GM21528 (cell line): ENCODE measurements at regions not wholly inside any gene's neighbourhood (a gene's known extent, or its start where the extent isn't known, plus 50 kb on each side); places are given as distances from the start of the nearest gene placed in this dataset.

Experiments
- ATAC-seq: cut with Tn5 transposase; IDR thresholded peaks from one replicate; pipeline ENCODE4 v1.9.1; 2021; ENCODE audit warnings: mild to moderate bottlenecking, moderate library complexity; ENCODE audit not compliant: unreplicated experiment, low FRiP score

GRCh38 chr1:181416268-181416860 is 67.0 kb upstream of the CACNA1E start:
- no peak for ATAC-seq

GRCh38 chr1:181417915-181418314 is 65.4 kb upstream of the CACNA1E start:
- ATAC-seq: no peak

- ATAC-seq: no peak
Measured at GRCh38 chr1:181423301-181423918, 59.9 kb upstream of the CACNA1E start.

GRCh38 chr1:181424786-181425403 is 58.4 kb upstream of the CACNA1E start:
- no peak for ATAC-seq

GRCh38 chr1:181425566-181425965 is 57.8 kb upstream of the CACNA1E start:
- no peak for ATAC-seq

- ATAC-seq: no peak
Measured at GRCh38 chr1:181429462-181429861, 53.9 kb upstream of the CACNA1E start.

- no peak for ATAC-seq
Measured at GRCh38 chr1:181430015-181430885, 53.1 kb upstream of the CACNA1E start.
